ENCODE measurements at regions not wholly inside any gene's neighbourhood (a gene's known extent, or its start where the extent isn't known, plus 50 kb on each side); places are given as distances from the start of the nearest gene placed in this dataset.

DNA sequence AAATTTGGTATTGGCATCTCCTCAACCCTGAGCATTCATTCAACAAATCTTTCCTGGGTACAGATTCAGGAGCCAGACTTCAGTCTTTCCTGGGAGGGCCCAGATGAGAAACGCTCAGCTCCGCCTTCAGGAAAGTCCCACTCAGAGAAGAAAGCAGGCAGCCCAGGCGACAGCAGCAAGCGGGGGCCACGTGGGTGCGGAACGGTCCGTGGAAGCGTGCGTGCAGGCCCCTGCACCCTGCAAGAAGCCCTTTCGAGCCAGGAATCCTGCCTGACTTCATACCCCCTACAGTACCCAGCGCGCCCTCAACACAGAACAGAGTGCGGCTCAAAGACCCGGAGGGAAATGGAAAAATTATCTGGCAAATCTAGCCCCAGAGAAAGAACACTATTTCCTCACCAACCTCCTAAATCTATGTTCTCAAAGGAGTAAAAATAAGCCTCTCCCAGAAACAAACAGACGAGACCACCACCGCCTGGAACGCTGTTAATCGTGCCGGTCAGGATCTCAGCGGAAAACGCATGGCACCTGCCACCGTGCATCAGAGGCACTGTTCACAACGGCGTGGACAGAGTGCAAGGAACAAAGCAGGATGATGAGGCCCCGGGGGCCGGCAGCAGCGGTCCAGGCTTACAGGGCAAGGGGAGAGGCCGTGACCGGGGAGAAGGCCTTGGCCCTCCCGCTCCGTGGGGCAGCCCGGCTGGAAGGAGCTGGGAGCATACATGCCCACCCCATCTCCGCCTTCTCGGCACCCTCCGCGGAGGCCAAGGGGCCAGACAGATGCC lies 318.3 kb downstream of the EIPR1 start:
- DNase-seq = no peak

DNA sequence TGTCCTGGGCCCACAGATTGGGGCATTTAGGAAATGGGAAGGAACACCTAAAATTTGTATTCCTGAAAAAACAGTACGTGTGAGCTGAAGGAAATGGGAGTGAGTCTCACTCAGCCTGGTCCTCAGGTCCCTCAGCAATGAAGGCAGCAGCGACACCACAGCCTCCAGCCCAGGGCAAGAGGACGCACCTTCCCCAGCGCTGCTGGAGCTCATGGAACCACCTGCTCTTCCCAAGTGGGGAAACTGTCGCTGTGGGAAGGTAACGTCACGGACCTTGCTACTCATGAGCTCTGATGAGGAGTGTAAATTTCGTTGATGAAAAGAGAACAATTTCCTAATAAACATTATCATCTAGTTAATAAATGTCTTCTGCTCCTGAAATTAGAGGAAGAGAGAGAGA lies 323.6 kb downstream of the EIPR1 start:
- no peak for DNase-seq

DNA sequence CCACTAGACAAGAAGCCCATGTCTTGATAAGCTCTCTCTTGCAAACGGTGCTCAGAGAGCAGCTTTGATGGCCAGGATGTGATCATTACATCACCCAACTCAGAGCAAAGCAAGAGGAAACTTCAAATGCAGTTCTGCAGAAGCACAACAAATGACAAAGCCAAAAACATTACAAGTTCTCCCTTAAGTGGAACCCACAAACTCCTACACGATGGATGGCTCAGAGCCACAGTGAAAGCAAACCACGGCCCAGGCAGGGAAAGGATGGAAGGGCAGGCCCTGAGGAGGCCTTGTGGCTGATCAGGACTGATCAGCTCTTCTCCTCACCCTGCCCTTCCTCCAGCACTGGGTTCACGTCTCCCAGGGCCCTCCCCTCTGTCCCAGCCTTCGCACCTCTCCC lies 326.4 kb downstream of the EIPR1 start:
- DNase-seq = no peak

DNA sequence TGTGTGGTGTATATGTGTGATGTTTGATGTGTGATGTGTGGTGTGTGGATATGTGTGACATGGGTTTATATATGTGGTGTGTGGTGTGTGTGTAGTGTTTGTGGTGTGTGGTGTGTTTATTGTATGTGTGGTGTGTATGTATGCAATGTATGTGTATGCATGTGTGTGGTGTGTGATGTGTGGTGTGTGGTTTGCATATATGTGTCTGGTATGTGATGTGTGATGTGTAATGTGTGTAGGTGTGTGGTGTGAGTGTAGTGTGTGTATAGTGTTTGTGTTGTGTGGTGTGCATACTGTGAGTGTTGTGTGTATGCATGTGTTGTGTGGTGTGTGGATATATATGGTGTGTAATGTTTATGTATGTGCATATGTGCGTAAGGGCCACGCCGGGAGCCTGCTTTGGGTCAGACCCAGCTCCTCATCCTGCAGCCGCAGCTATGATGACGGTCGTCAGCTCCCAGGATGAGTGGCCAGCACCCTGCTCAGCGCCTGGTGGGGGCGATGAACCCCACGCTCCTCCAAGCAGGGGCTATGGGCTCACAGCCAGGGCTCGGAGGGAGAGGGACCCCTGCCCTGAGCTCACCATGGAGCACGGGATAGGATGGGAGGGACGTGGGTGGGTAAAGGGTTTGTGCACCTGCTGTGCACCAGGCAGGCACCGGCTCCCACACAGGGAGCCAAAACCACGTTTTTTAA lies 331.3 kb downstream of the EIPR1 start:
- no peak for DNase-seq

DNA sequence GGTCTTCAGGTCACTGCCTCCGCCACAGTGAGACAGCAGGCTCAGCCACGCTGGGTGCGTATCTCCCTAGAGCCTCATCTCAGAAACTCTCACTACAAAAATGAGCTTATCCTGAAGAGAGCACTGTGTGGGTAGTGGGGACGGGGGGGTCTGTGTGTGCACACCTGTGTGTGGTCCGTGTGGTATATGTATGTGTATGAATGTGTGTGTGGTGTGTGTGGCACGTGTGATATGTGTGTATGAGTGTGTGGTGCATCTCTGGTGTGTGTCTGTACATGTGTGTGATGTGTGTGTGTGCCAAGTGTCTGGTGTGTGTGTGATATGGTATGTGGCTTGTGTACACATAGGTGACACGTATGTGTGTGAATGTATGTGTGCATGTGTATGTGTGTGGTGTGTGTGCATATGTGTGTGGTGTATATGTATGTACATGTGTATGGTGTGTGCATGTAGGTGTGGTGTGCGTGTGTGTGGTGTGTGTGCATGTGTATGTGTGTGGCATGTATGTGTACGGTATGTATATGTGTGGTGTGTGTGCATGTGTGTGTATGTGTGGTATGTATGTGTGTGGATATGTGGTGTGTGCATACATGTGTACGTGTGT lies 332.2 kb downstream of the EIPR1 start:
- no peak for DNase-seq

DNA sequence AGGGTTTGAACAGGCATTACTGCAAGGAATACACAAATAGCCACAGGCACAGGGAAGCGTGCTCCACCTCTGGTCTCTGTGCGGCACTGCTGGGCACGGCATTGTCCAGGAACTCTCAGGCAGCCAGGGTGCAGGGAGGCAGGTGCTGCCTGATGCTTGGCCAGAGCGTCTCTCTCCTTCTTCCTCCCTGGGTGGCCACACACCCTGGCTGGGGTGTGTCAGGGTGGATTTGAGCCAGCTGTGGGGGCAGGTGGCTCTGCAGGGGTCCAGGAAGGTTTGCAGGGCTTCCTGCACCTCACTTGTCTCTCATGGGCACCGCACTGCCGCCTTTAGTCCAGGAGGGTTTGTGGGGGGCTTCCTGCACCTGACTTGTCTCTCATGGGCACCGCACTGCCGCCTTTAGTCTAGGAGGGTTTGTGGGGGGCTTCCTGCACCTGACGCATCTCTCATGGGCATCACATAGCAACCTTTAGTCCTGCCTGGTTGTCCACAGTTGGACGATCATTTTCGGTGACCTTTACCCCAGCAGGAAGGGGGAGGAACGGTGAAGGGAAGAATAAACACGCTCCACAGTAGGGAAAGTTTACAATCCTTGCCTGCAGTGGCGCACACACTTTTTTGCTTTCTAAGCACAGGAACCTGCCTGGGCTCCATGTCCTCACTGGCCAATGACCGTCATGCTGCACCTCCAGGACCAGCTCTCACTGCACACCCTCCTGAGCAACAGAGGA lies 332.9 kb downstream of the EIPR1 start:
- DNase-seq = no peak

DNA sequence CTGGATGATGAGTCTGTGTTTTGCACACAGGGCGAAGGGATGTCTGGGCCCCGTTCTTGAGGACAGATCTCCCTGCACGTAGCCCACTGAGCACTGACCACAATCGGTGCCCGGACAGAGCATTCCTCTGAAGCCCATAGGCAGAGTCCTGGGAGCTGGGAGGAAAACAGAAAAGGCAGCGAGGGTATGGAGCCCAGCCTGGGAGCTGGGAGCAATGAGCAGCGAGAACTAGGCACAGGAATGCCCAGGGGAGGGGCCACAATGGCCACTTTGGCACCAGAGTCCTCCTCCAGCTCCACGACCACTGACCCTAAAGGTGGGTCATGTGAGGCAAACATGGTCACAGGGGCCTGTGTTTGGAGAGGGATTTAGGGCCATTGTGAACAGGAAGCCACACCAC lies 333.9 kb downstream of the EIPR1 start:
- no peak for DNase-seq

DNA sequence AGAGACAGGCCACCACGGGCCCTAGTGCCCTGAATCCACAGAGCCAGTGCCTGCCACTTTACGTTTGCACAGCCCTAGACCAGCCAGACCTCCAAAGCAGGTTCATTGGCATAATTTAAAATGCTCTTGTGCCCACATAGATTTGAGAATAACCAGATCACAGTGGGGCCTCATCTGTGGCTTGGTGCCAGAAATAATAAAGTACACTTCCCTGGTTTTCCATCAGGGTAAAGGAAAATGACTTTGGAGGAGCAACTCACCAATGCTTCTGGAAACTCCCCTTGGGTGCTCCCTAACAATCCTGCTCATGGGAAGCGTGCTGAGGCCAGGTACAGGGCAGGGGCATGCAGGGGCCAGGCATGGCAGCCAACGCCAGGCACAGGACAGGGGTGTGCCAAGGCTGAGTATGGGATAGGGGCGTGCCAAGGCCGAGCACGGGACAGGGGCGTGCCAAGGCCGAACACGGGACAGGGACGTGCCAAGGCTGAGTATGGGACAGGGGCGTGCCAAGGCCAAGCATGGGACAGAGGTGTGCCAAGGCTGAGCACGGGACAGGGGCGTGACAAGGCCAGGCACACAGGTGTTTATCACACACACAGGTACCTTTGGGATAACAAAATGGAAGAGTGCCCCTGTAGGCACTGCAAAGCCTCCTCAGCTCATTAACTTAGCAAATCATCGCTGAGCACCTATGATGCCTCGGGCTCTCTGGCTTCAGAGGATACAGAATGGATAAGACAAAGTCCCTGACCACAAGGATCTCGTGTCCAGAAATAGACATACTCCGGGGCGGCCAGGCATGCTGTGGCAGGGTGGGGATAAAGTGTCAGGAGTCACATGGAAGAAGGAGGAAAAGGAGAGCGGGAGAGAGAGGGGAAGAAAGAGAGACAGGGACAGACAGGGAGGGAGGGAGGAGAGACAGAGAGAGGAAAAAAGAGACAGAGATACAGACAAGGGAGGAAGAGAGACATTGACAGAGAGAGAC lies 334.7 kb downstream of the EIPR1 start:
- DNase-seq = no peak

DNA sequence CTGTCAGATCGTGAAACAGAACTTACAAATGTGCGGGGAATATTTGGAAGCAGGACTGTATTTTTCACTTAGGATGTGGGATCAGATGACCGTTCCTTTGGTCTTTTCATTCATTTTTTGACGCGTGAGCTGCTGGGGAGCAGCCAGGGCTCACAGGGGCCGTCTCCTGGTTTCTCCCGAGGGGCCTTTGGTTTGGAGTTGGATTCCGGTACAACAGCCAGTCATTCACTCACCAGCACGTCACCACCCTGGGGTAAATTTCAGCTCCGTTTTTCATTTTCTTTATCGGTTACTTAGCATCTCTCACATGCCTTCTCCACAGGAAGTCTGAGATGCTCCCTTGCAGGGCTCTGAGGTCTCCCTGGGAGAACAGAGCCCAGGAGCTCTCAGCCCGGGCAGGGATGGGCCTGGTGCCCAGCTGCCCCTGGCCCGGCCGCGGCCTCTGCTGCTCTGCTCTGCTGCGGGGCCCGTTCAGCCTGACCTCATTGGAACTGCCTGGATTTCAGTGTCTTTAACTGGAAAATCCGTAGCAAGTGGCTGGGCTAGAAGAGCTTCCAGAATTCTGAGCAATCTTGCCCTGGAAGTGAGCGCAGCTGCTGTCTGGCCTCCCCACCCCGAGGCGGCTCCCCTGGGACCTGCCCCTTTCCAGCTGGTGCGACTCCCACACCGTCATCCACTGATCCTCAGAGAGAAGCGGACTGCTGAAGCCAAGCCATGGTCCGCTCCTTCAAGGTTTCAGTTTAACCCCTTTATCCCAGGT lies 335.6 kb downstream of the EIPR1 start:
- DNase-seq = no peak

DNA sequence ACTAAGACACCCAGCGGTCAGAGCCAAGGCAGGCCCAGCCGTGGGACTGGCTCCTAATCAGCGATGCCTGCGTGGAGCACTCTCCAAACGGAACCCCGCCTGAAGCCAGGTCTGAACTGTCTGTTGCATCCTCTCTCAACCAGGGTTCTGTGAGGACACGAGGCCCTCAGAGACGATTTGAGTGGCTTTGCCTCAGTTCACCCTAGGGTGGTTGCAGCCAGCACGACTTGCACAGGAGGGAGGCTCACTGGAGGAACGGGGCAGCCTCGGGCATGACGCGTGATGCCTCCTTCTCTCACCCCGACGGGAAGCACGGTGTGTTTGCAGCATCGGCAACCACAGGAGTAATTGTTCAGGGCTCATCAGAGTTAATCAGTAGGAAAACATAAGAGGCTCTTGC lies 336.4 kb downstream of the EIPR1 start:
- no peak for DNase-seq

DNA sequence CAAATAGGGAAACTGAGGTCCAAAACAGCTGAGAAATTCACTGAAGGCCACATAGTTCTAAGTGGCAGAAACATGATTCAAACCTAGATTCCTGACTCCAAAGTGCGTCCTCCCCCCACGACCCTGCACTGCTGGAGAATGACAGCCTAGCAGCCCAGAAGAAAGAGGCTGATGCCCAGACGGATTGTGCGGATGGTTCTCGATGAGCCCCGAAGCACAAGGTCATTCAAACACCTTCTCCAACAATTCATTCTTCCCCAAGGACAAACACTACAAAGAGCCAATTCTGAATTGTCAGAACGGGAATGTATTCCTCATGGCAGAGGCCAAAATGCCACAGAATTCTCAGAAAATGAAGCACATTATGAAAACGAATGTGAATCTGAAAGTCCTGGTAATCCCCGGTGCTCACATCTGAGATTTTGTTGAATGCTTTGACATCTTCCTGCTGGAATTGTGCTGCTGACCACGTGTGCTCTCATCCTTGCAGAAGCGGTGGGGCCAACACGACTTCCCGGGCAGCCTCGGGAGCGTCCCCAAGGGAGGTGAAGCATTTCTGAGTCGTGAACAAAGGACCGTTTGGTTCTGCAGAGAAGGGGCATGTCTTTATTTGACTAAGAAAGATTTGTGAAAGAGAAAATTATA lies 337.0 kb downstream of the EIPR1 start:
- no peak for DNase-seq

DNA sequence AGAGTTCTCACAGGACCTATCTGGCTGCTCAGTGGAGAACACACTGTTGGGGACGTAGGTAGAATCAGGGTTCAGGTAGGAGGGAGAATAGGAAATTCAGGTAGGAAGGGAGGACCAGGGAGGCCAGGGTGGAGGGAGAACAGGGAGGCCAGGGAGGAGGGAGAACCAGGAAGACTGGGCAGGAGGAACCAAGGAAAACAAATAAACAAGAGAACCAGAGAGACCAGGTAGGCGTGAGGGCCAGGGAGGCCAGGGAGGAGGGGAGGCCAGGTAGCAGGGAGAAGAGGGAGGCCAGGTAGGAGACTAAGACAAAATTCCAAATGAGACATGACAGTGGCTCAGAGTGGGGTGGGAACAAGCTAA lies 337.6 kb downstream of the EIPR1 start:
- DNase-seq = no peak

DNA sequence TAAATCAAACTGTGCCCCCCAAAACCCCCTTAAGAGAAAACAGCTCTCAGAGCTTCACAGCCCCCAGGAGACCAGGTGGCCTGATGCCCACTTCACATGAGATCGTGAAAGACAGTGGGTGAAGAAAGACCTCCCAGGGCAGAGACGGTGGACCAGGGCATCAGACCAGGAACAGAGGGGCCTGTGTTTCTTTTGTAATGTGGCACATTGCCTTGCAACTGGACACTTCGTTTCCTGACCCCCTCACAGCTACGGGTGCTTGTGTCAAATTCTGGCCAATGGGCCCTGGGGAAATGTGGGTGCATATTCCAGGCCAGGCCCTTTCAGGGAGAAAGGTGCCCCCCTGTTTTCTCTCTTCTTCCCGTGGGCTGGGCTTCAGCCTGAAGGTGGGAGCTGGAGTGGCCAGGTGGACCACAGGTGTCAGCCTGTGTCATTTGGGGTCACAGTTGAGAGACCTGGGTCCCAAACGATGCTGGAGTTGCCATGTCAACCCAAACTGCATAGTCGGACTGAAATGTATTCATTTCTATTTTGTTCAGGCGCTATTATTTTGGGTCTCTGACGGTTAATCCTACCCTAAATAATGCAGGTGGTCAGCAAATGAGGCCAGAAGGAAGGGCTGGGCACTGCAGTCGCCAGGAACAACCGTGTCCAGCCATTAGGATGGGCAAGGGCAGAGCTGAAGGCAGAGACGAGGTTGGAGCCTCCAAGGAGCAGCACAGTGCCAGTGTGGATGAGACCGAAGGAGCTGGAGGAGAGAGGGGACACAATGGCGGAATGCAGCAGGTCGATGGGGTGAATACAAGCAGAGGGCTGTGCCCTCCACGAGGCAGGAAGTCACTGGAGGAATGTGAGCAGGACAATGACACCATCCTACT lies 338.2 kb downstream of the EIPR1 start:
- no peak for DNase-seq

DNA sequence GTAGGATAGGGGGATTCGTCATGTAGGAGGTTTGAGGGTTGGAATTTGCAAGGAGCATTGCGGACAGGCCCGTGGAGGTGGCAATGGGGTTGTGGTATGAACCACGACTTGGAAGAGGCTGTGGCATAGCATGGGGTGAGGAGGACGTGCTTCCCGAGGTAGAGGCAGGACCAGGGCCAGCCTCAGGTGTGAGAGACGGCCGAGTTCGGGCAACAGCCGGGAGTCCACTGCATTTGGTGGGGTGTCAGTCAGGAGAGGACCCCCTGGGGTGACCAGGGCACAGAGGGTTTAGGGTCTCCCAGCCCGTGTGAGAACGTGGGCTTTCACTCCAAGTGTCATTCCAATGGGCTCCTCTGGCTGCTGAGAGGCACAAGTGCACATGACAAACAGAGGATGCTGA lies 339.0 kb downstream of the EIPR1 start:
- no peak for DNase-seq

DNA sequence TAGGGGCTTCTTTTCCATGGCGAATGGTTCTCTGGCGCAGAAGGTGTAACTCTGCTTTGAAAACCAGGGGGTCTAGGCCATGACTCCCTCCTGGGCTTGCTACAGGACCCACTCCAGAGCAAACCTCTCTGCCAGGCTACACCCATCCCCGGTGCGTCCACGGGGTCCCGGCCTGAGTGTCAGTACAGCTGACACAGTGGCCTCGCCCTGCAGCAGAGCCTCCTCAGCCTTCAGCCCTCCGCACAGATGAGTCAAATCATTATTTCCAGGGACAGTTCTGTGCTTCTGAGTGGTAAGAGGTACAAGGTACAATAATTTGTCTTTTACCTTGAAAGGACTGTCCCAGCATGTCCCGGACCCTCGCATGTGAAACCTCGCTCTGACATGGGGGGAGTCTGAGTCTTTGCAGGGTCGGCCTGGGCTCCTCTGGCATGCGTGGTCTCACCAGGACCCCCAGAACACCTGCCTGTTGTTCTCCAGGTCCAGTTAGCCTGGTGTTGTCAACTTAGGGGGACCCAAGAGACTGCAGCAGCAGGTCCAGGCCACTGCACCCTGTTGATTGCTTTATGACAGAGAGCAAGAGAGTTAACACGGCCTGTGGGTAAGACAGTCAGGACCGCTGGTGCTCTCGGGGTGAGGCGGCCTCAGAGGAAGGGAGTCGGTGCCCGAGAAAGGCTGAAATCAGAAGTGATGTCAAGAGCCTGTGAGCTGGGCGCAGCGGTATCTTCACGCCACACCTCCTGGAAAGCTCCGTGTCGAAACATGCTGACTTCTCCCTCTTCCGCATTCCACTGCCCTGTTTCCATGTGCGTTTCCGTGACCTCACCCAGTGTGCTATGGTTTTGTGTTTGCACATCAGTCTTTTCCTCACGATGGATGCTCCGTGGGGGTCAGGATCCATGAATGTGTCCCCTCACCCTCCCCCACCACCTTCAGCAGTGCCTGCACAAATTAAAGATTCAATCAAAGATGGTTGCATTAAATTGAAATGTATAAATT lies 340.1 kb downstream of the EIPR1 start:
- DNase-seq = no peak

DNA sequence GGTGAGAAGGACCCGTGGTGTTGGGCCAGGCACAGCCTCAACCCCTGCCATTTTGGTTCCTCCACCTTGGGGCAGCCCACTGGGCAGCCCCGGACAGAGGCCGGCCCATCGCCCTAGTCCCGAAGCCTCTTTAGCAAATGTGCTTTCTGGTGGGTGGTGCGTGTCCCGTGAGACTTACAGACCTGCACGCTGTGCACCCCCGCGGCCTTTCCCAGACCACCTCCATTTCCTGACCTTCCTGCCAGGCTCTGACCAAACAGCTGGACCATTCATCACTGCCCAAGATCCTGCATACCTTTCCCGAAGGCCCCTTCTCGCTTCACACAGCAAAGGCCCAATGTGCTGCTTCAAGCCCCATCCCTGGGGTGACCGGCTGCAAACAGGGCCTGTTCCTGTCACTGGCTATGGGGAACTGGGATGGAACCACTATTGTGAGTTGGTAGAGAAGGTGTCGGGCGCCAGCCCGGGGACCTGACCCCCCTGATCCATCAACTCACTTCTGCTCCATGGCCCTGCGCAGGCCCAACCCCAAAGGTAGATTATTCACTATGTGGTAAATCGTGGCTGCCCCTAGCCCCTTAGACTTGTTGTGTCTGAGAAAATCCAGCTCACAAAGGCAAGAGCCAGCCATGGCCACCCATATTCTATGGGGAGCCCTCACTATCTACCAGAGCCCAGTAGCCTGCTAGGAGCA lies 341.0 kb downstream of the EIPR1 start:
- no peak for DNase-seq

DNA sequence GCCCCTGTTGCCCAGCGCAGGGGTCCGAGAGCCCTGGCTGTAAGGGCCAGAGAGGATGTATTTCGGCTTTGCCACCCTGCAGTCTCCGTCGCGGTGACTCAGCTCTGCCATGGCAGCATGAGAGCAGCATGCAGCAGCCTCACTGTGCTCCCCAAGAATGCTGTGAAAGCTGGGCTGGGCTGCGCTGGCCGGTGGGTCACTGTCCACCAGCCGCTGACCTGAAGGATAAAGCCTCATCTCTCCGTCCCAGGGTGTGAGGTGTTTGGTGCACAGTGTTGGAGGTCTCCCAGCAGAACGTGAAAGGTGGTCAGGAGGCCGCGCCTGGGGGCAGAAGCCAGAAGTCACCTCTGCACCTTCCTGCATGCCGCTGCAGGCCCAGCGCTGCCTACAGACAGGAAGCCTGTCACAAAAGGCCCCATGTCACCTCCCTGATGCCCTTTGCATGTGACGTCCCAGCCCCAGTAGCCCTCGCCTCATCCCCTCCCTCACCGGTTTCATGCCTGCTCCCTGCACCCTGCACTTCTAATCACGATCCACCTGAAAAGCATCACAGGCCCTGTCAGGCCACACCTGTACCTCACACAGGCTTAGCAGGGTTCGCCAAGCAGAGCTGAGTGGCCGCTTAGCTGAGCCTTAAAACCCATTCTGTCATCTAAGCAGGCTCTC lies 342.1 kb downstream of the EIPR1 start:
- no peak for DNase-seq

DNA sequence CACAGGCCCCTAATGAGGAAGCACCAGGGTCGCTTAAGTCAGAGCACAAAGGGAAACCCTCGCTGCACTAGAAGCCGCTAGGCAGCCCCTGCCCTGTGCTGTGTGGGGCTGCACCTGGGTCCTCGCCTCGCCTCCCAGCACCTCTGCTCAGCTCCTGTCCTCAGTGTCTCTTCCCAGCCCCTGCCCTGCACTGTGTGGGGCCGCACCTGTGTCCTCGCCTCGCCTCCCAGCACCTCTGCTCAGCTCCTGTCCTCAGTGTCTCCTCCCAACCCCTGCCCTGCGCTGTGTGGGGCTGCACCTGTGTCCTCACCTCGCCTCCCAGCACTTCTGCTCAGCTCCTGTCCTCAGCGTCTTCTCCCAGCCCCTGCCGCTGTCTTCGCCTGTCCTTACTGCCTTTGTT lies 342.8 kb downstream of the EIPR1 start:
- no peak for DNase-seq
